ENCODE measurements at regions not wholly inside any gene's neighbourhood (a gene's known extent, or its start where the extent isn't known, plus 50 kb on each side); places are given as distances from the start of the nearest gene placed in this dataset.

DNA sequence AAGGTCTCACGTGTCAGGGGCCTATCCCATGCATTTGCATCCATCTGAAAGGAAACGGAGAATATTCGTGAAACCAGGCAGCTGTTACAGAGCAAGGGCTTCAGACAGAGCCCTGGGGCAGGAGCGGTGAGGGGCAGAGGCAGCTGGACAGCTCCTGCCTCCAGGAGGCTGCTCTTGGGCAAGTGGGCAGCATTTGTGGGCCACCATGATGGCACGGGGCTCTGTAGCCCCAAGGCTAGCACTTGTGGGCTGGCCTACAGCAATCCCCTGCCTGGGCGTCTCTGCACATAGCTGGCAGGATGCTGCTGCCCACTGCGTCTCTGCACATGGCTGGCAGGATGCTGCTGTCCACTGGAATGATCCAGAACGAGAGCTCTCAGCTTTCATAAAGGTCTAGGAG is 52.8 kb upstream of the PTMA start:
- no peaks in the 10 kb centered on the region for H3K27me3 Mint-ChIP-seq (ENCODE audit: insufficient read depth, unreplicated experiment)
- H3K36me3 Mint-ChIP-seq (ENCODE audit: insufficient read depth, unreplicated experiment): no peaks in the 10 kb centered on the region
- no peak overlapping the region for H3K27ac Mint-ChIP-seq (ENCODE audit: unreplicated experiment)
- Histone ChIP-seq H3K4me1 (peaks cover 24% of the 10 kb centered on the region), H3K9me3 (no peaks in the 10 kb centered on the region), H3K4me3 (ENCODE audit: low read depth, low read length) (no peak overlapping the region), H3K27me3 (replicated peaks; ENCODE audit: control insufficient read depth, insufficient read depth, low read length) (no peaks in the 10 kb centered on the region), H3K36me3 (ENCODE audit: control insufficient read depth, insufficient read depth, low read length) (no peaks in the 10 kb centered on the region)
- no TSS peak for BruUV-seq (replicated peaks)
- no peak overlapping the region for H3K4me3 Mint-ChIP-seq (ENCODE audit: unreplicated experiment)
- H3K4me1 Mint-ChIP-seq (ENCODE audit: low read depth, unreplicated experiment): no peaks in the 10 kb centered on the region
- no peak for DNase-seq
- H3K9me3 Mint-ChIP-seq (ENCODE audit: unreplicated experiment): no peaks in the 10 kb centered on the region
- POLR2A ChIA-PET: interaction anchor here (1.4 kb wide), 1 partner anchor 42 kb away, joined by 4 read pairs; no protein-coding TSS in a partner anchor
- no peak for TF ChIP-seq CTCF (IDR thresholded peaks at IDR 0.05; ENCODE audit: insufficient read depth in 1 of 2, low read depth in 1 of 2, low read length in 1 of 2, severe bottlenecking in 1 of 2, unreplicated experiment in 1 of 2)
- intact Hi-C loops (cut with micrococcal nuclease; ENCODE audit: unreplicated experiment): no loop called here
- CTCF ChIA-PET: interaction anchor here (1.0 kb wide), 1 partner anchor 19 kb away, joined by 4 read pairs; no protein-coding TSS in a partner anchor

DNA sequence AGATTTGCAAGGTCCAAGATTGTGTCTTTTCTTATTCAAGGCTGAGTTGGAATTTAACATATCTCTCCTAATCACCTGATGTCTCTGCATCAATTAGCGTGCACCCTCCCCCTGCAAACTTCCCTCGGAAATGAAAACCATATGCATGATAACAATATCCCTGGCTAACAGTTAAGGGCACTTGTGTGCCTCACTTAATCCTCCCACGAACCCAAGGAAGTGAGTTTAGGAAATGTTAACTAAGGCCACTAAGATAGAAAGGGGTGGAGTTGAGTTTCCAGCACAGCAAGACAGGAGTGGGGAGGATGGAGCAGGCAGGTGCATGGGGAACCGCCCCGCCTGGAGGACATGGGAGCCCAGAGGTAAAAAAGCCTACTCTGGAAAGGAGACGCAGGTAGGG is 52.4 kb upstream of the PTMA start:
- ChIA-PET POLR2A (interaction anchor here (1.4 kb wide), 1 partner anchor 42 kb away, joined by 4 read pairs; no protein-coding TSS in a partner anchor), CTCF (interaction anchor here (1.0 kb wide), 1 partner anchor 19 kb away, joined by 4 read pairs; no protein-coding TSS in a partner anchor)
- no peak overlapping the region for H3K27ac Mint-ChIP-seq (ENCODE audit: unreplicated experiment)
- H3K4me1 ChIP-seq: peaks cover 26% of the 10 kb centered on the region
- no peaks in the 10 kb centered on the region for H3K4me1 Mint-ChIP-seq (ENCODE audit: low read depth, unreplicated experiment)
- no peaks in the 10 kb centered on the region for H3K27me3 Mint-ChIP-seq (ENCODE audit: insufficient read depth, unreplicated experiment)
- no peaks in the 10 kb centered on the region for H3K9me3 Mint-ChIP-seq (ENCODE audit: unreplicated experiment)
- no peaks in the 10 kb centered on the region for H3K9me3 ChIP-seq
- intact Hi-C loops (cut with micrococcal nuclease; ENCODE audit: unreplicated experiment): no loop called here
- no peaks in the 10 kb centered on the region for H3K27me3 ChIP-seq (replicated peaks; ENCODE audit: control insufficient read depth, insufficient read depth, low read length)
- no peak overlapping the region for H3K4me3 ChIP-seq (ENCODE audit: low read depth, low read length)
- no peak for TF ChIP-seq CTCF (IDR thresholded peaks at IDR 0.05; ENCODE audit: insufficient read depth in 1 of 2, low read depth in 1 of 2, low read length in 1 of 2, severe bottlenecking in 1 of 2, unreplicated experiment in 1 of 2)
- no peaks in the 10 kb centered on the region for H3K36me3 Mint-ChIP-seq (ENCODE audit: insufficient read depth, unreplicated experiment)
- no peaks in the 10 kb centered on the region for H3K36me3 ChIP-seq (ENCODE audit: control insufficient read depth, insufficient read depth, low read length)
- BruUV-seq (replicated peaks): no TSS peak
- H3K4me3 Mint-ChIP-seq (ENCODE audit: unreplicated experiment): no peak overlapping the region
- DNase-seq: no peak

Measured in Caco-2 (cell line).